ENCODE measurements at regions not wholly inside any gene's neighbourhood (a gene's known extent, or its start where the extent isn't known, plus 50 kb on each side); places are given as distances from the start of the nearest gene placed in this dataset.

DNA sequence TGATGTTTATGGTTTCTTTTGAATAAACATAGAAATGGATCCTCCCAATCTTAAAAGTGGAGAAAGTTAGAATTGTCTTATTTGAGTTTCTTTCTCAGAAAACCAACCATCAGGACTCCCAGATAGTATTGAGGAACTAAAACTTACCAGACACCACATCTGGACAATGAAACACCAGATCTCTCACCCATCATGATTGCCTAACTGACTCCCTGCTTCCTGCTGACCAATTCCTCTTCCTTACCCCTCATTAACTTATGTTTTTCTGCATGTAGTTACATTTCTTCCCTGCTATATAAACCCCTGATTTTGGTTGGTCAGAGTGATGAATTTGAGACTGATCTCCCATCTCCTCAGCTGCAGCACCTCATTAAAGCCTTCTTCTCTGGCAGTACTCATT, 242.0 kb upstream of the SETMAR start:
- TF ChIP-seq, protein P1, sequence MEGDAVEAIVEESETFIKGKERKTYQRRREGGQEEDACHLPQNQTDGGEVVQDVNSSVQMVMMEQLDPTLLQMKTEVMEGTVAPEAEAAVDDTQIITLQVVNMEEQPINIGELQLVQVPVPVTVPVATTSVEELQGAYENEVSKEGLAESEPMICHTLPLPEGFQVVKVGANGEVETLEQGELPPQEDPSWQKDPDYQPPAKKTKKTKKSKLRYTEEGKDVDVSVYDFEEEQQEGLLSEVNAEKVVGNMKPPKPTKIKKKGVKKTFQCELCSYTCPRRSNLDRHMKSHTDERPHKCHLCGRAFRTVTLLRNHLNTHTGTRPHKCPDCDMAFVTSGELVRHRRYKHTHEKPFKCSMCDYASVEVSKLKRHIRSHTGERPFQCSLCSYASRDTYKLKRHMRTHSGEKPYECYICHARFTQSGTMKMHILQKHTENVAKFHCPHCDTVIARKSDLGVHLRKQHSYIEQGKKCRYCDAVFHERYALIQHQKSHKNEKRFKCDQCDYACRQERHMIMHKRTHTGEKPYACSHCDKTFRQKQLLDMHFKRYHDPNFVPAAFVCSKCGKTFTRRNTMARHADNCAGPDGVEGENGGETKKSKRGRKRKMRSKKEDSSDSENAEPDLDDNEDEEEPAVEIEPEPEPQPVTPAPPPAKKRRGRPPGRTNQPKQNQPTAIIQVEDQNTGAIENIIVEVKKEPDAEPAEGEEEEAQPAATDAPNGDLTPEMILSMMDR (conservative IDR thresholded peaks at IDR 0.05; ENCODE audit: low read length) = no peak
- no peak for TF ChIP-seq EZH2phosphoT487 (IDR thresholded peaks at IDR 0.05; ENCODE audit: borderline replicate concordance, low read depth, low read length)
